GM23338 (cell line): ENCODE measurements at regions not wholly inside any gene's neighbourhood (a gene's known extent, or its start where the extent isn't known, plus 50 kb on each side); places are given as distances from the start of the nearest gene placed in this dataset.

ENCODE experiments used
- CTCF ChIP-seq, 2 experiments: fragments of 200-600 bp in 1 of 2; sonication (generic) in 1 of 2; conservative IDR thresholded peaks; 2 replicates each; pipeline versions ENCODE4 v1.5.1 to v1.6.1; 2016 to 2017; ENCODE audit warnings: antibody characterized with exemption in 2 of 2, low read depth in 2 of 2, mild to moderate bottlenecking in 2 of 2, moderate library complexity in 1 of 2
- EZH2 ChIP-seq: fragments of 200-600 bp; sonication (generic); IDR thresholded peaks from one replicate; pipeline ENCODE4 v1.8.0; 2017; ENCODE audit warnings: antibody characterized with exemption, mild to moderate bottlenecking, low read depth; ENCODE audit not compliant: unreplicated experiment
- JUNB ChIP-seq: IDR thresholded peaks from one replicate; pipeline ENCODE4 v1.6.1; 2016; ENCODE audit warnings: antibody characterized with exemption; ENCODE audit not compliant: unreplicated experiment
- POLR2AphosphoS5 ChIP-seq: IDR thresholded peaks from 2 replicates; pipeline ENCODE4 v1.6.1; 2016; ENCODE audit warnings: antibody characterized with exemption, low read depth
- REST ChIP-seq: IDR thresholded peaks from one replicate; pipeline ENCODE4 v1.6.1; 2018; ENCODE audit warnings: antibody characterized with exemption; ENCODE audit not compliant: unreplicated experiment
- ZNF462 ChIP-seq: fragments of 250-450 bp; sonication (Bioruptor Pico); IDR thresholded peaks from 2 replicates; pipeline ENCODE4 v1.5.0; 2020; ENCODE audit warnings: mild to moderate bottlenecking, moderate library complexity

- TF ChIP-seq ZNF462 (CRISPR knock-in tag) = no peak
- no peak for TF ChIP-seq JUNB
- no peak for TF ChIP-seq EZH2
- no peak for TF ChIP-seq REST
- TF ChIP-seq CTCF (conservative IDR thresholded peaks at IDR 0.05; ENCODE audit: low read depth in 2 of 2) = no peak
- TF ChIP-seq POLR2AphosphoS5 = no peak
Measured at GRCh38 chr18:60898111-60898510, 435.1 kb upstream of the CDH20 start (continued).
